GM18498 (cell line): ENCODE measurements at regions not wholly inside any gene's neighbourhood (a gene's known extent, or its start where the extent isn't known, plus 50 kb on each side); places are given as distances from the start of the nearest gene placed in this dataset.
"Not testable (repeated sequence)": the region's sequence is repeated elsewhere in the genome, so short reads cannot be mapped to it uniquely, and the experiment has no call there.

Experiments
- ATAC-seq: cut with Tn5 transposase; IDR thresholded peaks from one replicate; pipeline ENCODE4 v1.9.1; 2021; ENCODE audit warnings: mild to moderate bottlenecking, moderate library complexity; ENCODE audit not compliant: unreplicated experiment

GRCh38 chr2:83901317-83901716 lies 557.8 kb downstream of the SUCLG1 start:
- no peak for ATAC-seq

- ATAC-seq, result no peak
Observed at GRCh38 chr2:83900862-83901261, 558.2 kb downstream of the SUCLG1 start.

GRCh38 chr2:83899271-83899670 lies 559.8 kb downstream of the SUCLG1 start:
- no peak for ATAC-seq

- no peak for ATAC-seq
Observed at GRCh38 chr2:83894976-83895375, 564.1 kb downstream of the SUCLG1 start.

- ATAC-seq, result no peak
Observed at GRCh38 chr2:83887757-83888156, 571.3 kb downstream of the SUCLG1 start.

- no peak for ATAC-seq
Observed at GRCh38 chr2:83879127-83879526, 580.0 kb downstream of the SUCLG1 start.

- not testable (repeated sequence) for ATAC-seq
Observed at GRCh38 chr2:83877261-83877660, 581.8 kb downstream of the SUCLG1 start.

- no peak for ATAC-seq
Observed at GRCh38 chr2:83874712-83875430, 584.2 kb downstream of the SUCLG1 start.

GRCh38 chr2:83874066-83874465 lies 585.0 kb downstream of the SUCLG1 start:
- ATAC-seq, result no peak

GRCh38 chr2:83873110-83873509 lies 586.0 kb downstream of the SUCLG1 start:
- no peak for ATAC-seq

GRCh38 chr2:83866211-83866610 lies 592.9 kb downstream of the SUCLG1 start:
- ATAC-seq, result no peak

- ATAC-seq, result no peak
Observed at GRCh38 chr2:83862600-83862999, 596.5 kb downstream of the SUCLG1 start.

- ATAC-seq, result no peak
Observed at GRCh38 chr2:83860320-83860719, 598.8 kb downstream of the SUCLG1 start.

GRCh38 chr2:83859553-83859952 lies 599.5 kb downstream of the SUCLG1 start:
- ATAC-seq, result no peak

- no peak for ATAC-seq
Observed at GRCh38 chr2:83851066-83851465, 608.0 kb downstream of the SUCLG1 start.

- ATAC-seq, result no peak
Observed at GRCh38 chr2:83850071-83850725, 608.9 kb downstream of the SUCLG1 start.

- ATAC-seq, result no peak
Observed at GRCh38 chr2:83844490-83844889, 614.6 kb downstream of the SUCLG1 start.

- no peak for ATAC-seq
Observed at GRCh38 chr2:83842421-83842820, 616.7 kb downstream of the SUCLG1 start.

- ATAC-seq, result no peak
Observed at GRCh38 chr2:83837823-83838222, 621.3 kb downstream of the SUCLG1 start.

GRCh38 chr2:83827618-83828017 lies 631.5 kb downstream of the SUCLG1 start:
- ATAC-seq, result no peak

GRCh38 chr2:83826577-83826976 lies 632.5 kb downstream of the SUCLG1 start:
- ATAC-seq, result no peak

GRCh38 chr2:83823229-83823628 lies 635.9 kb downstream of the SUCLG1 start:
- ATAC-seq, result no peak

- no peak for ATAC-seq
Observed at GRCh38 chr2:83817511-83817910, 641.6 kb downstream of the SUCLG1 start.
